ENCODE measurements at regions not wholly inside any gene's neighbourhood (a gene's known extent, or its start where the extent isn't known, plus 50 kb on each side); places are given as distances from the start of the nearest gene placed in this dataset.
"Not testable (repeated sequence)": the region's sequence is repeated elsewhere in the genome, so short reads cannot be mapped to it uniquely, and the experiment has no call there.

DNA sequence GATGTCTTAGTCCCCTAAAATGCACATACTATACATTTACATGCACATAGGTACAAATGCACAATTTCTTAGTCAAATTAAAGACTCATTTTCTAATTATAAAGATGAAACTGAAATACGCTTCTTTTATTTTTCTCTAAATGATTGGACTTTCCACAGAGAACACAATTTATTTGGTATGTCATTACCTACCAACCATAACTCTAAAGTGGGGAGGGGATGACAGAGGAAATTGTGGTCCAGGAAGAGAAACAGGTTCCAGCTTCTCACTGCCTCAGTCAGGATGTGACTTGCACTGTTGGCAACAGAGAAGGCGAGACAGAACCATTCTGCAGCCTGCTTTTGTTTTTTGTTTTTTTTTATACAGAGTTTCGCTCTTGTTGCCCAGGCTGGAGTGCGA lies 1189.2 kb downstream of the PLA2G4A start:
- Histone ChIP-seq H3K4me3 (no peak overlapping the region), H3K36me3 (no peaks in the 10 kb centered on the region), H3K27me3 (no peaks in the 10 kb centered on the region), H3K9me3 (no peaks in the 10 kb centered on the region)
- no peak for DNase-seq

DNA sequence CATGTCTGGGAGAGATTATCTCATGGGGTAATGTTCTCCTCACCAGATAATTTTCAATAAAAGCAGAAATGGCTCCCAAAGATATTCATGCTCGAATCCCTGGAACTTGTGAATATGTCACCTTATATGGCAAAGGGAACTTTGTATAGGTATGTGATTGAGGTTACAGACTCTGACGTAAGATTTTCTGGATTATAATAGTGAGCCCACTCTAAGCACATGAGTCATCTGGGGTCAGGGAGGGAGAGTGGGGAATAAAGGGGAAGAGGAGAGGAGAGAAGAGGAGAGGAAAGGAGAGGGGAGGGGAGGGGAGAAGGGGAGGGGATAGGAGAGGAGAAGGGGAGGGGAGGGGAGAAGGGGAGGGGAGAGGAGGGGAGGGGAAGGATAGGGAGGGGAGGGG lies 1193.9 kb downstream of the PLA2G4A start:
- Histone ChIP-seq H3K9me3 (no peaks in the 10 kb centered on the region), H3K36me3 (no peaks in the 10 kb centered on the region), H3K4me3 (no peak overlapping the region), H3K27me3 (no peaks in the 10 kb centered on the region)
- DNase-seq: no peak

DNA sequence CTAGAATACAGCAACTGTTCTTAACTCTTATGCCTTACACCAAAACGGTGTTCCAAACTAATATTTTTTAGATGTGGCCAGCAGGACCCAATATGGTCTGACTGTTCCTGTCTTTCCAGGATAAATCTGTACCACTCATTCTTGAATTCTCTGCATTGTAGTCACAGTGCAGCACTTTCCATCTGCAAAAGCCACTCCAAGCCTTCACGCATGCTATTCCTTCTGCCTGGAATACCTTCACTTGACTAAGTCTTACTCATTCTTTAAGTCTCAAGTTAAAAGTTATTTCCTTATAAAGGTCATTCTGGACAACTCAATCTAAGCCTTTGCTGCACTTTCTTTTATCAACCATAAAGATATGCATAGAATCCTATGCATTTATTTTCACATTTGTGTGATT lies 1194.5 kb downstream of the PLA2G4A start:
- Histone ChIP-seq H3K9me3 (no peaks in the 10 kb centered on the region), H3K4me3 (no peak overlapping the region), H3K36me3 (no peaks in the 10 kb centered on the region), H3K27me3 (no peaks in the 10 kb centered on the region)
- no peak for DNase-seq

DNA sequence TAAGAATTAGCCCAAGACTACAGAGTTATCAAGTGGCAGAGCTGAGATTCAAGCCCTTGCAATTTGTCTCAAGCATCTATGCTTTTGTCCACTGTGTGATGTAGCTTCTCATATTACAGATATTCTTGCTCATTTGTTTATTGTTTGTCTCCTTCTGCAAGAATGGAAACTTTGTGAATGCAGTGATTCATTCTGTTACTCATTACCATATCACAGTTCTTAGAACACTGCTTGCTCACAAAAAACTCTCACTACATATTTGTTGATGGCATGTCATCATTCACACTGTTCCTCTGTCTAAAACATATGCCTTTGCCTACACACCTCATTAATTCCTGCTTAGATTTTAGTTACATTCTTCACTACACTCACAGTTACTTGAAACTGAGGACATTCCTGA lies 1198.9 kb downstream of the PLA2G4A start:
- no peaks in the 10 kb centered on the region for H3K27me3 ChIP-seq
- no peaks in the 10 kb centered on the region for H3K36me3 ChIP-seq
- no peak for DNase-seq
- no peaks in the 10 kb centered on the region for H3K9me3 ChIP-seq
- no peak overlapping the region for H3K4me3 ChIP-seq

DNA sequence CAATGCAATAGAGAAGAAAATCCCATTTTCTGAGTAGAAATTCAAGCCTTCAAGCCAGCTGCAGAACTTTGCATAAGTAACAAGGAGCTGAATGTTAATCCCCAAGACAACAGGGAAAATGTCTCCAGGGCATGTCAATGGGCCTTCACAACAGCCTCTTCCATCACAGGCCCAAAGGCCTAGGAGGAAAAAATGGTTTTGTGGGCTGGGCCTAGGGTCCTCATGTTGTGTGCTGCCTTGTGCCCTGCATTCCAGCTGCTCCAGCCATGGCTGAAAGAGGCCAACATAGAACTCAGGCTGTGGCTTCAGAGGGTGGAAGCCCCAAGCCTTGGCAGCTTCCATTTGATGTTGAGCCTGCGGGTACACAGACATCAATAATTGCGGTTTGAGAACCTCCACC lies 1208.8 kb downstream of the PLA2G4A start:
- DNase-seq, H3K4me3 ChIP-seq, H3K9me3 ChIP-seq, H3K27me3 ChIP-seq, H3K36me3 ChIP-seq: not testable (repeated sequence)

DNA sequence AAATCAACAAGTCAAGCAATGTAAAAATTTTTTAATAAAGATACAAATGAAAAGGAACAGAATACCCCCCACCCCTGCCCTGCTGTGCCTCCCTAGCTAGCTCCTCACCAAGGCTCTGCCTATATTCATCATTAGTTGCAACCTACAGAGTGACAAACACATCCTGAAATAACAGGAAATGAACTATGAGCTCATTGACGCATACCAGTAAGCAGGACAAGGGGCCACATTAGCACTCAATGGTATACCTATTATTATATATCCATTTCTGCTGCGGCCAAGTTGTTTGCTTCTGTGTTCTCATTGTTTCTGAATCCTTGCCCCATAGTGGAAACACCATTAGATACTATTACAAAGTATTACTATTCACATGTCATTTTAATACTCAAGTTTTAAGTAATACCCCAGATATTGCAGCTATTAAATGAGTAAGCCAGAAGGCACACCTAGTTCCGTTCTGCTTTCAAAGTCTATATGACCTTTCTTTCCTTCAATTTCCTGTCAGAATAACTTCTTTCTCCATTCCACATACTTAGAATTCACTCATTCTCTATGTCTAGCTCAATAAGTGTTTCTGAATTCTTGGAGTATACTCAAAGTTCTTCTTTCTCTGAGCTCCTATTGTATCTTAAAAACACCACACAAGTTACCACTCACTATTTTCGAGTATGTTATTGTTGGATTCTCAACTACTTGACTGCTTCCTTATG lies 1214.9 kb downstream of the PLA2G4A start:
- no peak for DNase-seq
- no peaks in the 10 kb centered on the region for H3K36me3 ChIP-seq
- H3K27me3 ChIP-seq: no peaks in the 10 kb centered on the region
- no peak overlapping the region for H3K4me3 ChIP-seq
- H3K9me3 ChIP-seq: no peaks in the 10 kb centered on the region

DNA sequence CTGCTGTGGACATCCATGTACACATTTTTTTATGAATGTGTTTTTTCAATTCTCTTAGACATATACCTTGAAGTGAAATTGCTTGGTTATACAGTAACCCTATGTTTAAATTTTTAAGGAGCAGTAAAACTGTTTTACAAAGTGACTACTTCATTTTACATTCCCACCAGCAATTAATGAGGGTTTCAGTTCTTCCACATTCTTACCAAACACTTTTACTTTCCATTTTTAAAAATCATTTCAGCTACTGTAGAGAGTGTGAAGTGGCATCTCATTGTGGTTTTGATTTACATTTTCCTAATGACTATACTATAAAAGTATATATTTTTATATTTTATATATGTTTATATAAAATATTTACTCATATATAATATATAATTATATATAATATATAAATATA lies 1221.5 kb downstream of the PLA2G4A start:
- Histone ChIP-seq H3K9me3 (no peaks in the 10 kb centered on the region), H3K27me3 (no peaks in the 10 kb centered on the region), H3K36me3 (no peaks in the 10 kb centered on the region), H3K4me3 (no peak overlapping the region)
- no peak for DNase-seq

DNA sequence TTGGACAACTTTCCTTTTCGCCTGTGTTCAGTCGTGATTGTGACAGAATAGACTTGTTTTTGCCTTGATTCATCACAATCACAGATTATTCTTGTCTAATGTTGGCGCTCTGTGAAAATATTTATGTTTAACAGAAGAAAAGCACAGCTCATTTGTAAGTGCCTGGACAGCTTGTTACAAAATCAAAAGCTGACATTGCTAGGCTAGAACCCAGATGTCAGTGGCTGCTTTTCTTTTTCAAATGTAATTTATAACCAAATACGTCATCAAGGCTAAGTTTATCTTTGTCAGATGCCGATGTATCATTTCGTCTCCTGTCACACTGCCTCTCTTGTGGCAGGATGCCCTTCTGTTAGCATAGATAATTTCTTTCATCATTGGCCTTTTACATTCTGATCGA lies 1227.3 kb downstream of the PLA2G4A start:
- no peaks in the 10 kb centered on the region for H3K27me3 ChIP-seq
- H3K9me3 ChIP-seq: no peaks in the 10 kb centered on the region
- no peak for DNase-seq
- no peaks in the 10 kb centered on the region for H3K36me3 ChIP-seq
- no peak overlapping the region for H3K4me3 ChIP-seq

DNA sequence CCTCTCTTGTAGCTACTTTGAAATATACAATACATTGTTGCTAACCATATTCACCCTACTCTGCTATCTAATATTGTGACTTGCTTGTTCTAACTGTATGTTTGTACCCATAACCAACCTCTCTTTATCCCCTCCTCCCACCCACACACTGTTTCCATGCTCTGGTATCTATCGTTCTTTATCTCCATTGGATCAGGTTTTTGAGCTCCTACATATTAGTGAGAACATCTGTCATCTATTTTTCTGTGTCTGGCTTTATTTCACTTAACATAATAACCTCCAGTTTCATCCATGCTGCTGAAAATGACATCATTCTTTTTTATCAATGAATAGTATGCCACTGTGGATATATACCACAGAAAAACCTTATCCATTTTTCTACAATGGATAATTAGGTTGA lies 1230.1 kb downstream of the PLA2G4A start:
- DNase-seq: no peak
- Histone ChIP-seq H3K9me3 (no peaks in the 10 kb centered on the region), H3K27me3 (no peaks in the 10 kb centered on the region), H3K36me3 (no peaks in the 10 kb centered on the region), H3K4me3 (no peak overlapping the region)

DNA sequence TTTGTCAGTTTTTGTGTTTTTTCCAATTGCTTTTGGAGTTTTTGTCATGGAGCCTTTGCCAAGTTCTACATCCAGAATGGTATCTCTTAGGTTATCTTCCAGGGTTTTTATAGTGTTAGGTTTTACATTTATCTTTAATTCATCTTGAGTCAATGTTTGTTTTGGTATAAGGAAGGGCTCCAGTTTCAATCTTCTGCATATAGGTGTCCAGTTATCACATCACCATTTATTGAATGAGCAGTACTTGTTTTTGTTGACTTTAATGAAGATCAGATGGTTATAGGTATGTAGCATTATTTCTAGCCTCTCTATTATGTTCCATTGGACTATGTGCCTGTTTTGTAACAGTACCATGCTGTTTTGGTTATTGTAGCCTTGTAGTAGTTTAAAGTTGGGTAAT lies 1233.1 kb downstream of the PLA2G4A start:
- Histone ChIP-seq H3K27me3 (no peaks in the 10 kb centered on the region), H3K4me3 (no peak overlapping the region), H3K9me3 (peaks cover 9% of the 10 kb centered on the region; the same call in 1 of the 2 replicates), H3K36me3 (no peaks in the 10 kb centered on the region)
- no peak for DNase-seq

DNA sequence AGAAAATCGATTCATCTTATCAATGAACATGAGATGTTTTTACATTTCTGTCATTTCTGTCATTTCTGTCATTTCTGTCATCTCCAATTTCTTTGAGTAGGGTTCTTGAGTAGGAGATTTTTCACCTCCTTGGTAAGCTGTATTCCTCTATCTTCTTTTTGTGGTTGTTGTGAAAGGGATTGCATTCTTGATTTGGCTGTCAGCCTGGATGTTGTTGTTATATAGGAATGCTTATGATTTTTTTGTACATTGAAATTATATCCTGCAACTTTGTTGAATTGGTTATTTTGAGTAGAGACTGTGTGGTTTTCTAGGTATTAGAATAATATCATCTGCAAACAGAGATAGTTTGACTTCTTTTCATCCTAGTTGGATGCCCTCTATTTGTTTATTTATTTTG lies 1233.7 kb downstream of the PLA2G4A start:
- Histone ChIP-seq H3K4me3 (no peak overlapping the region), H3K27me3 (no peaks in the 10 kb centered on the region), H3K9me3 (peaks cover 9% of the 10 kb centered on the region; the same call in 1 of the 2 replicates), H3K36me3 (no peaks in the 10 kb centered on the region)
- DNase-seq: no peak

DNA sequence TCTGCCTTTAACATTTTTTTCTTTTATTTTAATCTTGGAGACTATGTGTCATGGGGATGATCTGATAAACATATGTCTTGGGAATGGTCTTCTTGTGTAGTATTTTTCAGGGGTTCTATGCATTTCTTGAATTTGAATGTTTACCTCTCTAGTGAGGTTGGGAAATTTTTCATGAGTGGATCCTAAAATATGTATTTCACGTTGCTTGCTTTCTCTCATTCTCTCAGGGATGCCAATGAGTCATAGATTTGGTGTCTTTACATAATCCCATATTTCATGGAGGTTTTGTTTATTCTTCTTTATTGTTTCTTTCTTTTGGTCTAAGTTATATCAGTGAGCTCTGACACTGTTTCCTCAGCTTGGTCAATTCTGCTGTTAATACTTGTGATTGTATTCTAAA lies 1237.2 kb downstream of the PLA2G4A start:
- Histone ChIP-seq H3K9me3 (peaks cover 17% of the 10 kb centered on the region), H3K27me3 (no peaks in the 10 kb centered on the region), H3K36me3 (no peaks in the 10 kb centered on the region), H3K4me3 (no peak overlapping the region)
- DNase-seq: no peak

DNA sequence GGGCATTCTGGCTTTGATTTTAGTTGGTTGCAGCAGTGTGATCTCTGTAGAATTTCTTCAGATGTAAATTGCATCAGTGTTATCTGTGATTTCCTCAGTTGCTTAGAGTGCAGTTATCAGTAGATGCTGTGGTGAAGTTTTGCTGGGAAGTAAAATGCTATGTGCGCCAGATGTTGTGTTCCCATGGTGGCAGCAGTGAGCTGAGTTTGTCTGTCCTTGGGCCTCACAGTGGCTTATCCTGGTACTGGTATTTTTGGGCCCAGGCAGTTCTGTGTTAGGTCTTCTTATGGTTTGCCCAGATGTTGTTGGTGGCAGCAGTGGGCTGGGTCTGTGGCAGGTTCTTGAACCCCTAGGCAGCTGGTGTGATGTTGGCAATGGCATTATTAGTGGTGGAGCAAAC lies 1242.1 kb downstream of the PLA2G4A start:
- H3K4me3 ChIP-seq: no peak overlapping the region
- no peak for DNase-seq
- peaks cover 13% of the 10 kb centered on the region for H3K9me3 ChIP-seq
- H3K27me3 ChIP-seq: no peaks in the 10 kb centered on the region
- no peaks in the 10 kb centered on the region for H3K36me3 ChIP-seq

DNA sequence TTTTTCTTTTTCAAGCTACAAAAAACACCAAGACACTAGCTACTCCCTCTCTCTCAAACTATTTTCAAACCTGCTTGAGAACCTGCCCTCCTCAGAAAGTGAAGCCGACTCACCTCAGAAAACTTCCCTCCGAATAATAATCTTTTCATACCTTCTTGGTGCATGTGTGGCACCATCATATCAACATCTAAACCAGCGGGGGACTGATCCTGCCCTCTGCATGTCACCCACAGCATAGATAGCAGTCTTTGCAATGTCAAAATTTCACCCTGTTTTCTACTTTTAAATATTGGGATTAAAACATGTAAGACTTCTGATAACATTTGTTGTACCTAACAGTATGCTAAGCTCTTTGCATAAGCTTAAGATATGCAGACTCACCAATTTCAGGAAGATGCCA lies 1260.3 kb downstream of the PLA2G4A start:
- DNase-seq: no peak
- no peaks in the 10 kb centered on the region for H3K9me3 ChIP-seq
- no peaks in the 10 kb centered on the region for H3K36me3 ChIP-seq
- no peak overlapping the region for H3K4me3 ChIP-seq
- H3K27me3 ChIP-seq: no peaks in the 10 kb centered on the region

DNA sequence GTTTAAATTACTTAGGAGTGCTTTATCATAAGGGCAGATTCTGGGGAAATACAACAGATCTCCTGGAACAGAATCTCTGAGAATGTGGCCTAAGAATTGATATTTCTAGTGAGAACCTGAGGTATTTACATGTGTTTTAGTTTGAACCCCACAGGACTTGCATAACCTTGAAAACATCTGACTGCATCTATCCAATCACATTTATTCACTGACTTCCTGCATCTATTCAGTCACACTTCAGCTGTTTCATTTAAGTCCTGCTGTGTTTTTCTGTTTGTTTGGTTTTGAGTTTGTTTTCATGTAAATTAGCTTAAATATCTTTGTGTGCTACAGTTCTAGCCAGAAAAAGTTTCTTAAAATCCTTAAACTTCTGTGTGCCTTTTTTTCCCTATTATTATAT lies 1260.7 kb downstream of the PLA2G4A start:
- no peak for DNase-seq
- no peaks in the 10 kb centered on the region for H3K27me3 ChIP-seq
- no peak overlapping the region for H3K4me3 ChIP-seq
- no peaks in the 10 kb centered on the region for H3K9me3 ChIP-seq
- no peaks in the 10 kb centered on the region for H3K36me3 ChIP-seq

DNA sequence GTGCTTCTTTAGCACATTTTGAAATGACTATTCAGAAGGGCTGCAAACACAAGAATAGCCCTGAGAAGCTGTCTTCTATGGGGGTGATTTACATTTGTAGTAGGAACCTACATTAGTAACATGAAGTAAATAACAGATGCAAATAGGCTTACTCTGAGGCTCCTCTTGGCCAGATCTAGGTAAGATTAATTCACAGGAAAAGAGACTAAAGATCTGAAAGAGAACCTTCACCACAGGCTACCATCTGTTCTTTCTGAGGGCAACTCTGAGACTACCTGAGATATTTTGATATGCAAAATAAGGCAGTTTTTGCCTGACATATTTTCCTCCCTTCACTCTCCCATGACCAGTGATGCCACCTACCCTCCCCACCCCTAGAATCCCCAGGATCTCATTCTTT lies 1267.8 kb downstream of the PLA2G4A start:
- H3K4me3 ChIP-seq: no peak overlapping the region
- no peaks in the 10 kb centered on the region for H3K9me3 ChIP-seq
- H3K27me3 ChIP-seq: no peaks in the 10 kb centered on the region
- no peaks in the 10 kb centered on the region for H3K36me3 ChIP-seq
- no peak for DNase-seq

DNA sequence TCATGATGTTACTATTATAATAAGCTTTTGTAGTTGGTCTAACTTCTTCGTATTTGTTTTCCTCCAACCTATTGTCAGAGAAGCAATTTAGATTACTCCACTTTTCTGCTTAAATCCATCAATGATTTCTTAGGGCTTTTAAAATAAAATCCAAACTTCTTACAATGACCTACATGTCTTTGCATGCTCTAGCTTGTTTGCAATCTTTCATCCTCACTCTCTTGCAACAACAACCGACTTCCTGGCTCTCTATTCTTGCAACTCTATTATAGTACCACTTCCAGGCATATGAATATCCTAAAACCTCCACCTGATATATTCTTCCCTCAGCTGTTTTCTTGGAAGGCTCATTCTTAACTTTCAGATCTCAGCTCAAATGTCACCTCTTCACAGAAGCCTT lies 1288.7 kb downstream of the PLA2G4A start:
- Histone ChIP-seq H3K27me3 (no peaks in the 10 kb centered on the region), H3K4me3 (no peak overlapping the region), H3K9me3 (no peaks in the 10 kb centered on the region), H3K36me3 (no peaks in the 10 kb centered on the region)
- no peak for DNase-seq

DNA sequence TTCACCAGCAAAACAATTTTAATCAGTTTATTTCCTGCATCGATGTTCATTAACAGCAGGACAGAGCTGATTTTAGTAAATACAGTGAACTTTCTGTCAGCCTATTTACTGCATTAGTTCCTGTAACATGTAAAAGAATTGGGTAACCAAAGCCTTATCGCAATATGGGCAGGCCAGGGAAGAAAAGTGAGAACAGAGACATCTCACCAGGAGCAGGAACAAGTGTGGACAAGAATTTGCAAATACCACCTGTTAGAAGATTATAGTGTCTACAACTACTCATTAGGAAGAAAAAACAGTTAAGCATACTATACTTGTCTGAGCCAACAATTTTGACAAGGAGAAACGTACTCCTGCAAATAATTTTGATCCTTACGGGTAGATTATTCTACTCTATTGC lies 1293.9 kb downstream of the PLA2G4A start:
- DNase-seq: no peak
- Histone ChIP-seq H3K27me3 (no peaks in the 10 kb centered on the region), H3K36me3 (no peaks in the 10 kb centered on the region)

DNA sequence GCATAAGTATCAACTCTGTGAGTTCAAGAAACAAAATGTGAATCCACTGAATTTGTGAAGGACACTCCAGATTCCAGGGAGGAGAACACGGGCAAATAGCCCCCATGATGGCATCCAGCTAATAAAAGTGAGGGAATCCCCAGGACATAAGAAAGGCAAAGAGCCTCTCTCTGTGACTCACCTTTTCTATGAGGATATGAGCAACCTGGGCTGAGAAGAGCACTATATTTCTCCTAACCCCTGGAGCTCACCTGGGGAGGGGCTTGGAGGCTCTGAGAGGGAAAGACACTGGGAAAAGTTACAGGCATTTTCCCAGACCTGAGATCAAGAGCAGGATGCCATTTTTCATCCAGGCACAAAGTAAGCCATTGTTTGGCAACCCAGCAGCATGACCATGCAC lies 1298.8 kb downstream of the PLA2G4A start:
- H3K36me3 ChIP-seq: no peaks in the 10 kb centered on the region
- no peaks in the 10 kb centered on the region; the same call in 1 of the 2 replicates for H3K9me3 ChIP-seq
- H3K4me3 ChIP-seq: no peak overlapping the region
- H3K27me3 ChIP-seq: no peaks in the 10 kb centered on the region
- DNase-seq: no peak

More for the DNA sequence above, 1293.9 kb downstream of the PLA2G4A start:
- no peak overlapping the region for H3K4me3 ChIP-seq
- no peaks in the 10 kb centered on the region; the same call in 1 of the 2 replicates for H3K9me3 ChIP-seq

Measured in MG63 (cell line).